Tongue (tissue), 1 donor: ENCODE measurements at regions not wholly inside any gene's neighbourhood (a gene's known extent, or its start where the extent isn't known, plus 50 kb on each side); places are given as distances from the start of the nearest gene placed in this dataset.

Source experiments
- DNase-seq: peaks from one replicate; pipeline ENCODE4 v3.0.0-alpha.2; 2015

DNA sequence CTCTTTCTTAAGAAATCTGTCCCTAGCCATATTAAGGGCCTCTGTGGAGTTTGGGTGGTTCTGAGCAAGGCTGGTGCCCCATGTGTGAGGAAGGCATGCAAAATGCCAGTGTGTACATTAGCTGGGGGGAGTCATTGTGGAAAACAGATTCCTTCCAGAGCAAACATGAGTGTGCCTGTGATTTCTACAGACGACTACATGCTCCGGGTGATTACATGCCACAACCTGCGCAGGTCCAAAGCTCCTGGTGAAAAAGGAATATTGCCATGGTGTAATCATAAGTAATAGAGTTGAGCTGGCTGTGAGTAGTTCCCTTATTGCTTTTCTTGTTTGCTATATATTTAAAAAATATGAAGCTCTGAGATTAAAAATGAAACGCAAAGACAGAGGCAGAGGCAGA is 102.1 kb downstream of the ACER2 start:
- DNase-seq = no peak
